NCI-H345 (cell line): ENCODE measurements at regions not wholly inside any gene's neighbourhood (a gene's known extent, or its start where the extent isn't known, plus 50 kb on each side); places are given as distances from the start of the nearest gene placed in this dataset.
"Not testable (repeated sequence)": the region's sequence is repeated elsewhere in the genome, so short reads cannot be mapped to it uniquely, and the experiment has no call there.

Experiments
- DNase-seq: peaks from one replicate; lab custom pipeline; 2025; lab: John Stamatoyannopoulos, UW

GRCh38 chr6:169862043-169862891 lies 110.8 kb downstream of the ERMARD start:
- DNase-seq, result no peak

- no peak for DNase-seq
Measured at GRCh38 chr6:169861431-169862042, 110.1 kb downstream of the ERMARD start.

GRCh38 chr6:169859978-169860703 lies 108.7 kb downstream of the ERMARD start:
- DNase-seq, result no peak

- no peak for DNase-seq
Measured at GRCh38 chr6:169859401-169859977, 108.1 kb downstream of the ERMARD start.

- DNase-seq, result no peak
Measured at GRCh38 chr6:169858935-169859351, 107.5 kb downstream of the ERMARD start.

GRCh38 chr6:169858293-169858934 lies 107.0 kb downstream of the ERMARD start:
- no peak for DNase-seq

GRCh38 chr6:169857343-169858292 lies 106.2 kb downstream of the ERMARD start:
- DNase-seq, result no peak

- not testable (repeated sequence) for DNase-seq
Measured at GRCh38 chr6:169856442-169857342, 105.3 kb downstream of the ERMARD start.

- DNase-seq, result no peak
Measured at GRCh38 chr6:169854813-169855212, 103.4 kb downstream of the ERMARD start.

GRCh38 chr6:169854083-169854725 lies 102.8 kb downstream of the ERMARD start:
- DNase-seq, result no peak

- DNase-seq, result no peak
Measured at GRCh38 chr6:169853196-169854082, 102.0 kb downstream of the ERMARD start.

GRCh38 chr6:169852504-169853195 lies 101.2 kb downstream of the ERMARD start:
- no peak for DNase-seq

- DNase-seq, result no peak
Measured at GRCh38 chr6:169851641-169852503, 100.5 kb downstream of the ERMARD start.

GRCh38 chr6:169850746-169851145 lies 99.3 kb downstream of the ERMARD start:
- no peak for DNase-seq

- no peak for DNase-seq
Measured at GRCh38 chr6:169850154-169850553, 98.7 kb downstream of the ERMARD start.

- DNase-seq, result no peak
Measured at GRCh38 chr6:169849396-169849795, 98.0 kb downstream of the ERMARD start.

GRCh38 chr6:169848946-169849345 lies 97.5 kb downstream of the ERMARD start:
- no peak for DNase-seq
